Right renal pelvis (tissue), 4 donors: ENCODE measurements at regions not wholly inside any gene's neighbourhood (a gene's known extent, or its start where the extent isn't known, plus 50 kb on each side); places are given as distances from the start of the nearest gene placed in this dataset.

Experiments
- DNase-seq, 4 donors: peaks; one replicate each; pipeline ENCODE4 v3.0.0-alpha.2; 2013; ENCODE audit warnings: low read depth in 4 of 4, low spot score in 3 of 4, missing footprints in 1 of 4

- no peak for DNase-seq
Observed at GRCh38 chr3:178419071-178419470, 117.2 kb upstream of the KCNMB2 start.

GRCh38 chr3:178420033-178420432 lies 116.2 kb upstream of the KCNMB2 start:
- no peak for DNase-seq

- no peak for DNase-seq
Observed at GRCh38 chr3:178421069-178421468, 115.2 kb upstream of the KCNMB2 start.

GRCh38 chr3:178422406-178422805 lies 113.8 kb upstream of the KCNMB2 start:
- DNase-seq: no peak

GRCh38 chr3:178428037-178428436 lies 108.2 kb upstream of the KCNMB2 start:
- no peak for DNase-seq

- no peak for DNase-seq
Observed at GRCh38 chr3:178434206-178434805, 101.9 kb upstream of the KCNMB2 start.

GRCh38 chr3:178435575-178435974 lies 100.7 kb upstream of the KCNMB2 start:
- DNase-seq: no peak

- DNase-seq: no peak
Observed at GRCh38 chr3:178436773-178437172, 99.5 kb upstream of the KCNMB2 start.

- no peak for DNase-seq
Observed at GRCh38 chr3:178437236-178437635, 99.0 kb upstream of the KCNMB2 start.

GRCh38 chr3:178439504-178439903 lies 96.7 kb upstream of the KCNMB2 start:
- DNase-seq: no peak

- no peak for DNase-seq
Observed at GRCh38 chr3:178440043-178440442, 96.2 kb upstream of the KCNMB2 start.

- no peak for DNase-seq
Observed at GRCh38 chr3:178443634-178444033, 92.6 kb upstream of the KCNMB2 start.

- DNase-seq: no peak
Observed at GRCh38 chr3:178445139-178445538, 91.1 kb upstream of the KCNMB2 start.

GRCh38 chr3:178446059-178446458 lies 90.2 kb upstream of the KCNMB2 start:
- DNase-seq: no peak

GRCh38 chr3:178450476-178450875 lies 85.8 kb upstream of the KCNMB2 start:
- no peak for DNase-seq

- DNase-seq: no peak
Observed at GRCh38 chr3:178451799-178452198, 84.4 kb upstream of the KCNMB2 start.

- DNase-seq: no peak
Observed at GRCh38 chr3:178454726-178455125, 81.5 kb upstream of the KCNMB2 start.

- no peak for DNase-seq
Observed at GRCh38 chr3:178455226-178455625, 81.0 kb upstream of the KCNMB2 start.

- DNase-seq: no peak
Observed at GRCh38 chr3:178455946-178456345, 80.3 kb upstream of the KCNMB2 start.

GRCh38 chr3:178456621-178457285 lies 79.5 kb upstream of the KCNMB2 start:
- DNase-seq: no peak

GRCh38 chr3:178457511-178457910 lies 78.7 kb upstream of the KCNMB2 start:
- DNase-seq: no peak

GRCh38 chr3:178458313-178459037 lies 77.8 kb upstream of the KCNMB2 start:
- DNase-seq: no peak
